Activated B cell treated with CpG ODN at 0.5 μM for 24 hours (primary cell): ENCODE measurements at regions not wholly inside any gene's neighbourhood (a gene's known extent, or its start where the extent isn't known, plus 50 kb on each side); places are given as distances from the start of the nearest gene placed in this dataset.
"Not testable (repeated sequence)": the region's sequence is repeated elsewhere in the genome, so short reads cannot be mapped to it uniquely, and the experiment has no call there.

ENCODE experiments used
- ATAC-seq: fragments of 200-7000 bp; cut with Tn5 transposase; one replicate; pipeline ENCODE4 v1.10.0; 2021; ENCODE audit warnings: low read depth, mild to moderate bottlenecking, moderate library complexity
- CTCF ChIA-PET: fragments of 350-600 bp; sonication (Branson Sonifier 250); formaldehyde crosslinking; loops from one replicate; lab custom pipeline; 2021; ENCODE audit warnings: antibody characterized with exemption; lab: Charles Lee
- POLR2A ChIA-PET: fragments of 350-600 bp; sonication (Branson Sonifier 250); formaldehyde crosslinking; loops from one replicate; lab custom pipeline; 2021; ENCODE audit warnings: antibody characterized with exemption; lab: Charles Lee
- DNase-seq: peaks from one replicate; pipeline ENCODE4 v3.0.0; 2022
- H3K27ac Mint-ChIP-seq: one replicate; pipeline ENCODE4 v1.8.0; 2020; ENCODE audit warnings: mixed read lengths
- H3K27me3 Mint-ChIP-seq: one replicate; pipeline ENCODE4 v1.8.0; 2021; ENCODE audit warnings: mixed read lengths
- H3K36me3 Mint-ChIP-seq: one replicate; pipeline ENCODE4 v1.8.0; 2021; ENCODE audit warnings: low read depth, mixed read lengths
- H3K4me1 Mint-ChIP-seq: one replicate; pipeline ENCODE4 v1.8.0; 2021; ENCODE audit warnings: mixed read lengths
- H3K4me3 Mint-ChIP-seq: one replicate; pipeline ENCODE4 v1.8.0; 2020; ENCODE audit warnings: mild to moderate bottlenecking, mixed read lengths
- H3K9me3 Mint-ChIP-seq: one replicate; pipeline ENCODE4 v1.8.0; 2020; ENCODE audit warnings: mixed read lengths
- intact Hi-C: fragments of 100-400 bp; cut with micrococcal nuclease; formaldehyde crosslinking; loops from one replicate; pipeline ENCODE4 v1.15.1; 2024
- TF ChIP-seq, protein P1 (sequence below): fragments of 200-600 bp; IDR thresholded peaks from one replicate; pipeline ENCODE4 v1.8.0; 2022; ENCODE audit warnings: antibody characterized with exemption, mild to moderate bottlenecking

DNA sequence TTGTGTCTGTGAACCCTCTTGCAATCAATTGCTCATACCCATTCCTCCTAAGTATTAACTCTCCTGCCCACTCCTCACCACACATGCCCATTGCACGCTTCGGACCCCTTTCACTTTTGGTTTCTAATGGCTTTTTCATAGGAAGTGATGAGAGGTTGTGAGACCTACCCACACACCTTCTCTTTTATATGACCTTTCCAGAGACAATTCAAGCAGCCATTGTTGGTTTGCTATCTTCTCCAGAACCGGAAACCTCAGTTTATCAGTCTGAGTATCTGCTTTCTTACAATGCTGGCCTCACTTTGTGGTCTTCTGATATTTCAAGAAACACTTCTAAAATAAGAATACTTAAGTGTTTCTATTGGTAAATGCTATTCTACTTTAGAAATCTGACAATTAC lies 1550.8 kb upstream of the SLC10A2 start:
- peaks cover 8% of the 10 kb centered on the region for H3K9me3 Mint-ChIP-seq
- intact Hi-C loops, result no loop called here
- ATAC-seq, result no peak
- no peaks in the 10 kb centered on the region for H3K27me3 Mint-ChIP-seq
- no peak overlapping the region for H3K27ac Mint-ChIP-seq
- H3K36me3 Mint-ChIP-seq, result no peaks in the 10 kb centered on the region
- TF ChIP-seq, protein P1, sequence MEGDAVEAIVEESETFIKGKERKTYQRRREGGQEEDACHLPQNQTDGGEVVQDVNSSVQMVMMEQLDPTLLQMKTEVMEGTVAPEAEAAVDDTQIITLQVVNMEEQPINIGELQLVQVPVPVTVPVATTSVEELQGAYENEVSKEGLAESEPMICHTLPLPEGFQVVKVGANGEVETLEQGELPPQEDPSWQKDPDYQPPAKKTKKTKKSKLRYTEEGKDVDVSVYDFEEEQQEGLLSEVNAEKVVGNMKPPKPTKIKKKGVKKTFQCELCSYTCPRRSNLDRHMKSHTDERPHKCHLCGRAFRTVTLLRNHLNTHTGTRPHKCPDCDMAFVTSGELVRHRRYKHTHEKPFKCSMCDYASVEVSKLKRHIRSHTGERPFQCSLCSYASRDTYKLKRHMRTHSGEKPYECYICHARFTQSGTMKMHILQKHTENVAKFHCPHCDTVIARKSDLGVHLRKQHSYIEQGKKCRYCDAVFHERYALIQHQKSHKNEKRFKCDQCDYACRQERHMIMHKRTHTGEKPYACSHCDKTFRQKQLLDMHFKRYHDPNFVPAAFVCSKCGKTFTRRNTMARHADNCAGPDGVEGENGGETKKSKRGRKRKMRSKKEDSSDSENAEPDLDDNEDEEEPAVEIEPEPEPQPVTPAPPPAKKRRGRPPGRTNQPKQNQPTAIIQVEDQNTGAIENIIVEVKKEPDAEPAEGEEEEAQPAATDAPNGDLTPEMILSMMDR, result no peak
- ChIA-PET POLR2A (no interaction called here), CTCF (no interaction called here)
- no peak for DNase-seq
- no peaks in the 10 kb centered on the region for H3K4me1 Mint-ChIP-seq
- H3K4me3 Mint-ChIP-seq, result no peak overlapping the region

GRCh38 chr13:104614361-104615145 lies 1548.3 kb upstream of the SLC10A2 start:
- Mint-ChIP-seq H3K9me3 (peaks cover 8% of the 10 kb centered on the region), H3K27ac (no peak overlapping the region), H3K36me3 (no peaks in the 10 kb centered on the region), H3K4me1 (no peaks in the 10 kb centered on the region), H3K27me3 (no peaks in the 10 kb centered on the region), H3K4me3 (no peak overlapping the region)
- ChIA-PET CTCF (no interaction called here), POLR2A (no interaction called here)
- no peak for DNase-seq
- intact Hi-C loops, result no loop called here
- no peak for ATAC-seq
- TF ChIP-seq, protein P1, result no peak

- Mint-ChIP-seq H3K4me3 (no peak overlapping the region), H3K27me3 (no peaks in the 10 kb centered on the region), H3K36me3 (no peaks in the 10 kb centered on the region), H3K9me3 (no peaks in the 10 kb centered on the region), H3K4me1 (no peaks in the 10 kb centered on the region), H3K27ac (no peak overlapping the region)
- POLR2A ChIA-PET, result no interaction called here
- CTCF ChIA-PET, result no interaction called here
- DNase-seq (no peak), ATAC-seq (no peak)
- TF ChIP-seq, protein P1, result no peak
- intact Hi-C loops, result no loop called here
These were observed 1542.1 kb upstream of the SLC10A2 start for GRCh38 chr13:104608331-104608730.

DNA sequence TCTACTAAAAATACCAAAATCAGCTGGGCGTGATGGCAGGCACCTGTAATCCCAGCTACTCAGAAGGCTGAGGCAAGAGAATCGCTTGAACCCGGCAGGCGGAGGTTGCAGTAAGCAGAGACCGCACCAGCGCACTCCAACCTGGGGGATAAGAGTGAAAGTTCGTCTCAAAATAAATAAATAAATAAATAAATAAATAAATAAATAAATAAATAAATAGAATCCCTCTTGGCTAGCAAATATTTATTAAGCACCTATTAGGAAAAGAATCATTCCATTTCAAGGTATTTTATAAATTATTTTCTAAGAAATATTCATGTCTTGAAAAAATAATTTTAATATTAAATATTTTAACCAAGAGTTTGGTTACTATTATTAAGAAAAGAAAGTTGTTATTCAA lies 1539.2 kb upstream of the SLC10A2 start:
- POLR2A ChIA-PET, DNase-seq, ATAC-seq, H3K36me3 Mint-ChIP-seq, H3K27ac Mint-ChIP-seq, CTCF ChIA-PET, intact Hi-C loops, H3K27me3 Mint-ChIP-seq, H3K9me3 Mint-ChIP-seq, H3K4me3 Mint-ChIP-seq, H3K4me1 Mint-ChIP-seq: not testable (repeated sequence)

- intact Hi-C loops, result no loop called here
- H3K4me3 Mint-ChIP-seq, result no peak overlapping the region
- H3K27ac Mint-ChIP-seq, result no peak overlapping the region
- H3K27me3 Mint-ChIP-seq, result no peaks in the 10 kb centered on the region
- H3K9me3 Mint-ChIP-seq, result peaks cover 3% of the 10 kb centered on the region
- H3K36me3 Mint-ChIP-seq, result no peaks in the 10 kb centered on the region
- ATAC-seq (no peak), DNase-seq (no peak)
- TF ChIP-seq, protein P1, result no peak
- ChIA-PET POLR2A (no interaction called here), CTCF (no interaction called here)
- H3K4me1 Mint-ChIP-seq, result no peaks in the 10 kb centered on the region
These were observed 1531.4 kb upstream of the SLC10A2 start for GRCh38 chr13:104597546-104598180.
